Liver (tissue), 7 donors: ENCODE measurements at regions not wholly inside any gene's neighbourhood (a gene's known extent, or its start where the extent isn't known, plus 50 kb on each side); places are given as distances from the start of the nearest gene placed in this dataset.

Experiments used
- DNase-seq: peaks from one replicate; pipeline ENCODE4 v3.0.0-alpha.2; 2017; ENCODE audit warnings: low spot score
- H3K27ac ChIP-seq, 2 donors: one replicate each; pipeline ENCODE4 v1.7.0; 2013; ENCODE audit warnings: inconsistent platforms in 2 of 2, low read length in 2 of 2, control low read depth in 1 of 2, low read depth in 1 of 2, mild to moderate bottlenecking in 1 of 2
- H3K27me3 ChIP-seq, 4 donors: one replicate each; pipeline versions ENCODE4 v1.6.1 to v1.7.0; 2013; ENCODE audit warnings: low read length in 3 of 4, inconsistent platforms in 1 of 4, mild to moderate bottlenecking in 1 of 4, moderate library complexity in 1 of 4; ENCODE audit not compliant: control insufficient read depth in 4 of 4, insufficient read depth in 4 of 4
- H3K36me3 ChIP-seq, 4 donors: one replicate each; pipeline versions ENCODE4 v1.6.1 to v1.7.0; 2013; ENCODE audit warnings: low read length in 3 of 4, mild to moderate bottlenecking in 3 of 4, low read depth in 1 of 4, moderate library complexity in 1 of 4; ENCODE audit not compliant: control insufficient read depth in 4 of 4, insufficient read depth in 3 of 4
- H3K4me1 ChIP-seq, 4 donors: one replicate each; pipeline versions ENCODE4 v1.6.1 to v1.7.0; 2013; ENCODE audit warnings: low read length in 3 of 4, mild to moderate bottlenecking in 3 of 4, moderate library complexity in 1 of 4; ENCODE audit not compliant: control insufficient read depth in 4 of 4, insufficient read depth in 4 of 4
- H3K4me3 ChIP-seq, 3 donors: one replicate each; pipeline versions ENCODE4 v1.6.1 to v1.7.0; 2013; ENCODE audit warnings: low read length in 3 of 3, control low read depth in 1 of 3, low read depth in 1 of 3, mild to moderate bottlenecking in 1 of 3
- H3K9ac ChIP-seq, 2 donors: one replicate each; pipeline ENCODE4 v1.7.0; 2013; ENCODE audit warnings: low read length in 2 of 2, mild to moderate bottlenecking in 2 of 2, moderate library complexity in 2 of 2, control low read depth in 1 of 2, low read depth in 1 of 2
- H3K9me3 ChIP-seq, 4 donors: one replicate each; pipeline versions ENCODE4 v1.6.1 to v1.7.0; 2013; ENCODE audit warnings: low read length in 3 of 4; ENCODE audit not compliant: control insufficient read depth in 4 of 4
- EGR1 ChIP-seq, 2 donors: IDR thresholded peaks; 2 replicates each; pipeline ENCODE4 v1.6.1; 2016 to 2018; ENCODE audit warnings: antibody characterized with exemption in 2 of 2, low read depth in 2 of 2
- FOXA2 ChIP-seq: IDR thresholded peaks from 2 replicates; pipeline ENCODE4 v1.6.1; 2016; ENCODE audit warnings: antibody characterized with exemption
- GABPA ChIP-seq, 2 donors: IDR thresholded peaks in 1 of 2; conservative IDR thresholded peaks in 1 of 2; 2 replicates each; pipeline ENCODE4 v1.6.1; 2016; ENCODE audit warnings: antibody characterized with exemption in 2 of 2, mild to moderate bottlenecking in 1 of 2, moderate library complexity in 1 of 2
- HNF4A ChIP-seq, 2 donors: conservative IDR thresholded peaks; 2 replicates each; pipeline ENCODE4 v1.6.1; 2016; ENCODE audit warnings: antibody characterized with exemption in 2 of 2, mild to moderate bottlenecking in 2 of 2
- JUND ChIP-seq, 2 donors: IDR thresholded peaks; 2 replicates each; pipeline ENCODE4 v1.6.1; 2016; ENCODE audit warnings: antibody characterized with exemption in 2 of 2
- NR2F2 ChIP-seq: IDR thresholded peaks from 2 replicates; pipeline ENCODE4 v1.6.1; 2016; ENCODE audit warnings: antibody characterized with exemption
- RAD21 ChIP-seq, 2 donors: IDR thresholded peaks; 2 replicates each; pipeline ENCODE4 v1.6.1; 2016; ENCODE audit warnings: antibody characterized with exemption in 2 of 2, mild to moderate bottlenecking in 2 of 2
- RXRA ChIP-seq, 2 donors: IDR thresholded peaks; 2 replicates each; pipeline ENCODE4 v1.6.1; 2017 to 2018; ENCODE audit warnings: antibody characterized with exemption in 2 of 2, mild to moderate bottlenecking in 1 of 2
- TAF1 ChIP-seq: conservative IDR thresholded peaks from 2 replicates; pipeline ENCODE4 v1.6.1; 2016; ENCODE audit warnings: antibody characterized with exemption, mild to moderate bottlenecking
- YY1 ChIP-seq: IDR thresholded peaks from 2 replicates; pipeline ENCODE4 v1.6.1; 2016; ENCODE audit warnings: antibody characterized with exemption, mild to moderate bottlenecking
- WGBS: extraction: QIAGEN DNeasy Blood & Tissue Kit; methylation state at CpG from one replicate; pipeline ENCODE4 v1.1.7; 2013; 5-methylcytosine and 5-hydroxymethylcytosine counted together
- TF ChIP-seq, protein P1 (sequence below): IDR thresholded peaks from 2 replicates; pipeline ENCODE4 v1.6.1; 2016; ENCODE audit warnings: antibody characterized with exemption
- TF ChIP-seq, protein P2 (sequence below): IDR thresholded peaks from 2 replicates; pipeline ENCODE4 v1.6.1; 2016; ENCODE audit warnings: antibody characterized with exemption, mild to moderate bottlenecking
- donor health status: healthy.
- donor health status: healthy.
- donor health status: healthy.
- donor health status: healthy.

DNA sequence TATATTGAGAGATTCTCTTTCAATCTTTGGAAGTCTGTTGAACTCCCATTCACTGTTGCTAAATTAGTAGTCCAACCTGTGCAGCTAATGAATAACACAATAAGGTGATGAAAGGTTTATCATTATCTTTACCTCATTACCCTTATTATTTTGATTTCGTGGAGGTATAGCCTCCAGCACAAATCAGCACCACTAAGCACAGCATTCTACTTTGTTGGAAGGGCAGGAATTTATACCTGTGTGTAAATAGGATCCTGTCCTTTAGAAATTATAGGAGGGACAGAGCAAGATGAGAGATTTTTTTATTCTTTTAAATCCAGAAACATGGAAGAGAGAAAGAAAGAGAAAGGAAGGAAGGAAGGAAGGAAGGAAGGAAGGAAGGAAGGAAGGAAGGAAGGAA, 454.1 kb downstream of the PDGFC start:
- peaks cover 0 to 2% (median 0%) of the 10 kb centered on the region in 4 donors for H3K27me3 ChIP-seq
- no peak overlapping the region for H3K9ac ChIP-seq
- no peak overlapping the region for H3K4me3 ChIP-seq
- DNase-seq, result no peak
- no peak overlapping the region for H3K27ac ChIP-seq
- WGBS, result 58% methylated on average over 1 of the region's 1 CpG
- TF ChIP-seq TAF1 (no peak), RXRA (IDR thresholded peaks at IDR 0.05) (no peak), GABPA (IDR thresholded peaks at IDR 0.05 in 1 of 2, conservative IDR thresholded peaks at IDR 0.05 in 1 of 2) (no peak), YY1 (no peak), HNF4A (conservative IDR thresholded peaks at IDR 0.05) (no peak)
- TF ChIP-seq, protein P1, sequence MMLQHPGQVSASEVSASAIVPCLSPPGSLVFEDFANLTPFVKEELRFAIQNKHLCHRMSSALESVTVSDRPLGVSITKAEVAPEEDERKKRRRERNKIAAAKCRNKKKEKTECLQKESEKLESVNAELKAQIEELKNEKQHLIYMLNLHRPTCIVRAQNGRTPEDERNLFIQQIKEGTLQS, result no peak
- no peaks in the 10 kb centered on the region for H3K36me3 ChIP-seq
- no peaks in the 10 kb centered on the region for H3K4me1 ChIP-seq
- H3K9me3 ChIP-seq, result no peaks in the 10 kb centered on the region

DNA sequence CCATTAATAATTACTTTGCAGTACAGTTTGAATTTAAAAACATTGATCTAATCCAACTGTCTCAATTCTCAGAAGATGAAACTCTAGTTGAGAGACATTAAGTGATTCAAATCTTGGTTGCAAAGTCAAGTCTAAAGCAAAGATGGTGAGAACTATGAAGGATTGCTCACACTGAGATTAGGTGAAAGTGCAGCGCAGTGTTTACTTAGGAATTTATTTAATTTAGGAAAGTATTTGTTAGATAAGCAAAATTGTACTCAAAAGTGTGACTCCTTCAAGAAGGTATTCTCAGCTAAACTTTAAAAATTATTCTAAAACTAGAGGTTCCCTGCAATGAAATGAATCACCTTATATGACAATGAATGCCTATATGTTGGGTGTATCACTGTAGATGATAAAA, 454.9 kb downstream of the PDGFC start:
- Histone ChIP-seq H3K4me3 (no peak overlapping the region), H3K9ac (no peak overlapping the region), H3K27me3 (peaks cover 0 to 2% (median 0%) of the 10 kb centered on the region in 4 donors), H3K36me3 (no peaks in the 10 kb centered on the region), H3K27ac (no peak overlapping the region), H3K9me3 (no peaks in the 10 kb centered on the region), H3K4me1 (no peaks in the 10 kb centered on the region)
- DNase-seq, result no peak
- 75% methylated on average over 1 of the region's 1 CpG for WGBS
- TF ChIP-seq, protein P2, sequence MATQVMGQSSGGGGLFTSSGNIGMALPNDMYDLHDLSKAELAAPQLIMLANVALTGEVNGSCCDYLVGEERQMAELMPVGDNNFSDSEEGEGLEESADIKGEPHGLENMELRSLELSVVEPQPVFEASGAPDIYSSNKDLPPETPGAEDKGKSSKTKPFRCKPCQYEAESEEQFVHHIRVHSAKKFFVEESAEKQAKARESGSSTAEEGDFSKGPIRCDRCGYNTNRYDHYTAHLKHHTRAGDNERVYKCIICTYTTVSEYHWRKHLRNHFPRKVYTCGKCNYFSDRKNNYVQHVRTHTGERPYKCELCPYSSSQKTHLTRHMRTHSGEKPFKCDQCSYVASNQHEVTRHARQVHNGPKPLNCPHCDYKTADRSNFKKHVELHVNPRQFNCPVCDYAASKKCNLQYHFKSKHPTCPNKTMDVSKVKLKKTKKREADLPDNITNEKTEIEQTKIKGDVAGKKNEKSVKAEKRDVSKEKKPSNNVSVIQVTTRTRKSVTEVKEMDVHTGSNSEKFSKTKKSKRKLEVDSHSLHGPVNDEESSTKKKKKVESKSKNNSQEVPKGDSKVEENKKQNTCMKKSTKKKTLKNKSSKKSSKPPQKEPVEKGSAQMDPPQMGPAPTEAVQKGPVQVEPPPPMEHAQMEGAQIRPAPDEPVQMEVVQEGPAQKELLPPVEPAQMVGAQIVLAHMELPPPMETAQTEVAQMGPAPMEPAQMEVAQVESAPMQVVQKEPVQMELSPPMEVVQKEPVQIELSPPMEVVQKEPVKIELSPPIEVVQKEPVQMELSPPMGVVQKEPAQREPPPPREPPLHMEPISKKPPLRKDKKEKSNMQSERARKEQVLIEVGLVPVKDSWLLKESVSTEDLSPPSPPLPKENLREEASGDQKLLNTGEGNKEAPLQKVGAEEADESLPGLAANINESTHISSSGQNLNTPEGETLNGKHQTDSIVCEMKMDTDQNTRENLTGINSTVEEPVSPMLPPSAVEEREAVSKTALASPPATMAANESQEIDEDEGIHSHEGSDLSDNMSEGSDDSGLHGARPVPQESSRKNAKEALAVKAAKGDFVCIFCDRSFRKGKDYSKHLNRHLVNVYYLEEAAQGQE, result no peak
- TF ChIP-seq JUND (IDR thresholded peaks at IDR 0.05) (no peak), GABPA (IDR thresholded peaks at IDR 0.05 in 1 of 2, conservative IDR thresholded peaks at IDR 0.05 in 1 of 2) (no peak), HNF4A (conservative IDR thresholded peaks at IDR 0.05) (no peak), NR2F2 (no peak), RXRA (IDR thresholded peaks at IDR 0.05) (no peak), RAD21 (IDR thresholded peaks at IDR 0.05) (no peak), FOXA2 (no peak)

DNA sequence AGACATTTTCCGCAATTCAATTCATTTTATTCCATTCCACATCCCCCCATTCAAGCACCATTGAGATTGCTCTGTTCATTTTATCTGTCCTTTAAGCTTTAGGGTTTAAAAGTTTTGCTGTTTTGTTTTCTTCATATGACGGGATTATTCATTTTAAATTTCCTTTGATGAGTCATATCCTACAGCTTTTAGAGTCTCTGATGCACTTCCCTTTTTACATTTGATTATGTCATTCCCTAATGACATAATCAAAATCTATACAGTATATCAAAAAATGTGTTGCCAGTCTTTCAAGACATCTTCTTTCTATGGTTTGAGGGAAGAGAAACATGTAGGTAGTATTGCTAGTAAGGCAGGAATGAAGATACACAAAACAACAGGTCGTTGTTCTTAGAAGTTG, 456.3 kb downstream of the PDGFC start:
- Histone ChIP-seq H3K9ac (no peak overlapping the region), H3K27ac (no peak overlapping the region), H3K4me3 (no peak overlapping the region), H3K4me1 (no peaks in the 10 kb centered on the region), H3K9me3 (no peaks in the 10 kb centered on the region), H3K36me3 (no peaks in the 10 kb centered on the region), H3K27me3 (peaks cover 0 to 2% (median 0%) of the 10 kb centered on the region in 4 donors)
- WGBS, result 77% methylated on average over 3 of the region's 3 CpGs
- DNase-seq, result no peak
- TF ChIP-seq NR2F2 (no peak), EGR1 (IDR thresholded peaks at IDR 0.05; ENCODE audit: low read depth in 2 of 2) (no peak)
- TF ChIP-seq, protein P2, result no peak
- TF ChIP-seq, protein P1, result no peak
